Endothelial cell (in vitro differentiated cells): ENCODE measurements at regions not wholly inside any gene's neighbourhood (a gene's known extent, or its start where the extent isn't known, plus 50 kb on each side); places are given as distances from the start of the nearest gene placed in this dataset.

Source experiments
- DNase-seq: peaks from one replicate; pipeline ENCODE4 v3.0.0; 2021; ENCODE audit warnings: low spot score
- H3K27ac Mint-ChIP-seq: one replicate; pipeline ENCODE4 v1.8.0; 2021; ENCODE audit warnings: mixed read lengths, inconsistent platforms; ENCODE audit not compliant: unreplicated experiment
- H3K27me3 Mint-ChIP-seq: one replicate; pipeline ENCODE4 v1.8.0; 2021; ENCODE audit warnings: mild to moderate bottlenecking, moderate library complexity, mixed read lengths, inconsistent platforms; ENCODE audit not compliant: unreplicated experiment
- H3K36me3 Mint-ChIP-seq: one replicate; pipeline ENCODE4 v1.8.0; 2021; ENCODE audit warnings: mild to moderate bottlenecking, low read depth, mixed read lengths, inconsistent platforms; ENCODE audit not compliant: unreplicated experiment
- H3K4me1 Mint-ChIP-seq: one replicate; pipeline ENCODE4 v1.8.0; 2021; ENCODE audit warnings: mild to moderate bottlenecking, mixed read lengths, inconsistent platforms; ENCODE audit not compliant: unreplicated experiment
- H3K4me3 Mint-ChIP-seq: one replicate; pipeline ENCODE4 v1.8.0; 2021; ENCODE audit warnings: mild to moderate bottlenecking, mixed read lengths, inconsistent platforms; ENCODE audit not compliant: unreplicated experiment
- H3K9me3 Mint-ChIP-seq: one replicate; pipeline ENCODE4 v1.8.0; 2021; ENCODE audit warnings: mixed read lengths, inconsistent platforms; ENCODE audit not compliant: unreplicated experiment
- TF ChIP-seq, protein P1 (sequence below): fragments of 200-600 bp; sonication (generic); IDR thresholded peaks from one replicate; pipeline ENCODE4 v1.5.0; 2021; ENCODE audit warnings: antibody characterized with exemption; ENCODE audit not compliant: unreplicated experiment

DNA sequence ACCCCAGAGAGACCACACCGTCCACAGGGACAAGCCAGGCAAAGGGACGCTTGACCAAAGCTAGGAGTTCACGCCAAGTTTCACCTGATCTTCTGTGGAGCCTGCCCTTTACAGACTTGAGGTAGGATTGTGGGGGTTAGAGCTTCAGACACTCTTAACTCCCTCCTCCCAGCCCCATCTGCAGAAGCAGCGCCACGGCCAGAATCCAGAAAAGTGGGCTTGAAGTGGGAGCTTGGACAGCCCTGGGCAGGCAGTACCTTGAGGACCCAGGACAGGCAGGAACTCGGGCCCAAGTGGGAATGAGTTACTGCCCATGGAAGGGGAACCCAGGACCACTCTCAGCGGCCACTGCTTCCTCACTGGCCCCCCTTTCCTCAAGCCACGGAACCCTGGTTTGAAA is 695.9 kb downstream of the TBC1D22A start:
- H3K27ac Mint-ChIP-seq = no peak overlapping the region
- TF ChIP-seq, protein P1, sequence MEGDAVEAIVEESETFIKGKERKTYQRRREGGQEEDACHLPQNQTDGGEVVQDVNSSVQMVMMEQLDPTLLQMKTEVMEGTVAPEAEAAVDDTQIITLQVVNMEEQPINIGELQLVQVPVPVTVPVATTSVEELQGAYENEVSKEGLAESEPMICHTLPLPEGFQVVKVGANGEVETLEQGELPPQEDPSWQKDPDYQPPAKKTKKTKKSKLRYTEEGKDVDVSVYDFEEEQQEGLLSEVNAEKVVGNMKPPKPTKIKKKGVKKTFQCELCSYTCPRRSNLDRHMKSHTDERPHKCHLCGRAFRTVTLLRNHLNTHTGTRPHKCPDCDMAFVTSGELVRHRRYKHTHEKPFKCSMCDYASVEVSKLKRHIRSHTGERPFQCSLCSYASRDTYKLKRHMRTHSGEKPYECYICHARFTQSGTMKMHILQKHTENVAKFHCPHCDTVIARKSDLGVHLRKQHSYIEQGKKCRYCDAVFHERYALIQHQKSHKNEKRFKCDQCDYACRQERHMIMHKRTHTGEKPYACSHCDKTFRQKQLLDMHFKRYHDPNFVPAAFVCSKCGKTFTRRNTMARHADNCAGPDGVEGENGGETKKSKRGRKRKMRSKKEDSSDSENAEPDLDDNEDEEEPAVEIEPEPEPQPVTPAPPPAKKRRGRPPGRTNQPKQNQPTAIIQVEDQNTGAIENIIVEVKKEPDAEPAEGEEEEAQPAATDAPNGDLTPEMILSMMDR = no peak
- peaks cover under 1% of the 10 kb centered on the region for H3K36me3 Mint-ChIP-seq
- peaks cover 2% of the 10 kb centered on the region for H3K27me3 Mint-ChIP-seq
- no peak for DNase-seq
- no peak overlapping the region for H3K4me3 Mint-ChIP-seq
- H3K4me1 Mint-ChIP-seq = no peaks in the 10 kb centered on the region
- H3K9me3 Mint-ChIP-seq = peaks cover 34% of the 10 kb centered on the region

DNA sequence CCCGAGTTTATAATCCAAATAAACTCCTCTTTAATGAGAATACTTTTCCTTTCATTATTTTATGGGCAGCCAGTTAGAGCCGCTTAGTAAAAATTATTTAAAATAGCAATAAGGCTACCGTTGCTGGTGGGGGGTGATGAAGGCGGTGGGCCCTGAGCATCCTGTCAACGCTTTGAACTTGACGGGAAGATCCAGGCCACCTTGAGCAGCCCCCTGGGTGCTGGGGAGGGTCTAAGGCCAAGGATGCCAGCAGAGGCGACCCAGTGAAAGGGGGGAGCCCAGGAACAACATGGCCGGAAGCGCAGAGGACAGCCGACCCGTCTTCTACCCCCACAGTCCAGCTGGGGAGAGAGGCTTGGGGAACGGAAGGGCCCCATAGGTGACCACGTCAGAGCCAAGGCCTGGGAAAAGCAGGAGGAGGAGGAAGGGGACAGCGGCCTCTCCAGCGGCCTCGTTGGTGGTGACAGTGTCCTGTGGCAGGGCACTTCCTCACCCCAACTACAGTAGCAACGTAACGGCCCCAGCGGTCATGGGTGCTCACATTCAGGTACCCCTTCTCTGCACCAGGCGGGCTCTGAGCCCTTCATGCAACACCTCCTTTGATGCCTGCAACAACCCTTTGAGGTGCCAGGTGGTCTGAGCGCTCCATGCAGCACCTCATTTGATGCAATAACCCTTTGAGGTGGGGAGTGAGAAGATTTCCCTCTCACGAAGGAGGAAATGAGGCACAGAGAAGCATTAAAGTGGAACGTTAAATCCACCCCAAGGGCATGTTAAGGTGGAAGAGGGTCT is 695.3 kb downstream of the TBC1D22A start:
- no peak for DNase-seq
- Mint-ChIP-seq H3K36me3 (peaks cover 7% of the 10 kb centered on the region), H3K4me1 (no peaks in the 10 kb centered on the region), H3K9me3 (peaks cover 39% of the 10 kb centered on the region), H3K27ac (no peak overlapping the region), H3K27me3 (peaks cover 2% of the 10 kb centered on the region), H3K4me3 (no peak overlapping the region)
- TF ChIP-seq, protein P1 = no peak

DNA sequence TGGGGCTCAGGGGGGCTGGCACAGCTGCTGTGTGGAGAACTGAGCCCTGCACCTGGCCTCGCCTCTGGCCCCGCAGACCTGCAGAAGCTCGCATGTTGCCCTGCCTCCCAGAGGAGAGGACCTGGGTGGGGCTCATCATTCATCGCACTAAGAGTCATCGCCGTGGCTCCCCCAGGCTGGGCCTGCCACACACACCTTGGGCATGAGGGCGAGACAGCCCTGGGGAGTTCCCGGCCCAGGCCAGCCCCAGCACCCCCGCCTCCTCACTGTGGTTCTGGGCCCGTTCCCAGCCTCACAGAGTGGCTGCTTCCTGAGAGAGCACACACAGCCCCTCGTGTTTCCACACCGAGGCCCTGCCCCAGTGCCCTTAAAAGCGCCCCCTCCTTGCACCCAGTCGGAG is 694.6 kb downstream of the TBC1D22A start:
- Mint-ChIP-seq H3K4me1 (no peaks in the 10 kb centered on the region), H3K27me3 (peaks cover 2% of the 10 kb centered on the region), H3K27ac (no peak overlapping the region), H3K4me3 (no peak overlapping the region), H3K36me3 (peaks cover 8% of the 10 kb centered on the region), H3K9me3 (peaks cover 39% of the 10 kb centered on the region)
- TF ChIP-seq, protein P1 = no peak
- DNase-seq = no peak

DNA sequence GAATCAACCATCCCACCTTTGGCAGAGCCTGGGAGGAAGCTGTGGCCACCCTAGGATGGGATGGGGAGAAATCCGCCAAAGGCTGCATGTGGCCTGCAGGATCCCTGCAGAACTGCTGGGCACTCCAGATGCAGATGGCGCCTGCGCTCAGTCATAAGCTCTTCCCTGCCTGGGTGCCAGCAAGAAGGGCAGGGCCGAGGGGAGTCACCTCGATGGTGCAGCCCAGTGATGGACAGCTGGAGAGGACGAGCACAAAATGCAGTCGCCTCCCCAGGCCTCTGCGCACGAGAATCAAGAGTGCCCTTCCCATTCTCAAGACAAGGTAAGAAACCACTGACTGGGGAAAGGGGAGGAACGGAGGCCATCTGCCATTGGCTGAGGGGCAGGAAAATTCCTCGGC is 693.6 kb downstream of the TBC1D22A start:
- H3K27ac Mint-ChIP-seq = no peak overlapping the region
- TF ChIP-seq, protein P1 = no peak

DNA sequence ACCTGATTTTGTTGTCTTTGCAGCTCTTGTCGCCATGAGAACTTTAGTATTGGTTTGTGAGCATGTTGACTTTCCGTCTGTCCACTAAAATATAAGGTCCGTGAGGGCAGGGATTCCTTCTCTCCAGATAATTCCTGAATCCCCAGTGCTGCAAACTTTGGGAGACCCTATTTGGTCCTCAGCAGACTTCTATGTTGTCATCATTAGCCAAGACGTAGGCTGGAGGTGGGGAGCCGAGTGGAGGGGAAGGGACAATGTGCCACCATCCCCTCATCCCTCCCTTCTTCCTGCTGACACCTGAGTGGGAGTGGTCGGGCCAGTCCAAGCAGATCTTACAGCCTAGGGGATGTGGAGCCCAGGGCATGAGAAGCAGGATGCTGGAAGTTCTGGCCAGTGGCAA is 690.6 kb downstream of the TBC1D22A start:
- H3K36me3 Mint-ChIP-seq = peaks cover 13% of the 10 kb centered on the region
- no peaks in the 10 kb centered on the region for H3K4me1 Mint-ChIP-seq
- TF ChIP-seq, protein P1 = no peak
- H3K9me3 Mint-ChIP-seq = peaks cover 22% of the 10 kb centered on the region
- peaks cover 5% of the 10 kb centered on the region for H3K27me3 Mint-ChIP-seq
- DNase-seq = no peak
- no peak overlapping the region for H3K27ac Mint-ChIP-seq
- no peak overlapping the region for H3K4me3 Mint-ChIP-seq

More for the DNA sequence above, 693.6 kb downstream of the TBC1D22A start:
- DNase-seq = no peak
- Mint-ChIP-seq H3K9me3 (peaks cover 38% of the 10 kb centered on the region), H3K27me3 (peaks cover 2% of the 10 kb centered on the region), H3K36me3 (peaks cover 8% of the 10 kb centered on the region), H3K4me1 (no peaks in the 10 kb centered on the region), H3K4me3 (no peak overlapping the region)
